ENCODE measurements at regions not wholly inside any gene's neighbourhood (a gene's known extent, or its start where the extent isn't known, plus 50 kb on each side); places are given as distances from the start of the nearest gene placed in this dataset.
"Not testable (repeated sequence)": the region's sequence is repeated elsewhere in the genome, so short reads cannot be mapped to it uniquely, and the experiment has no call there.

DNA sequence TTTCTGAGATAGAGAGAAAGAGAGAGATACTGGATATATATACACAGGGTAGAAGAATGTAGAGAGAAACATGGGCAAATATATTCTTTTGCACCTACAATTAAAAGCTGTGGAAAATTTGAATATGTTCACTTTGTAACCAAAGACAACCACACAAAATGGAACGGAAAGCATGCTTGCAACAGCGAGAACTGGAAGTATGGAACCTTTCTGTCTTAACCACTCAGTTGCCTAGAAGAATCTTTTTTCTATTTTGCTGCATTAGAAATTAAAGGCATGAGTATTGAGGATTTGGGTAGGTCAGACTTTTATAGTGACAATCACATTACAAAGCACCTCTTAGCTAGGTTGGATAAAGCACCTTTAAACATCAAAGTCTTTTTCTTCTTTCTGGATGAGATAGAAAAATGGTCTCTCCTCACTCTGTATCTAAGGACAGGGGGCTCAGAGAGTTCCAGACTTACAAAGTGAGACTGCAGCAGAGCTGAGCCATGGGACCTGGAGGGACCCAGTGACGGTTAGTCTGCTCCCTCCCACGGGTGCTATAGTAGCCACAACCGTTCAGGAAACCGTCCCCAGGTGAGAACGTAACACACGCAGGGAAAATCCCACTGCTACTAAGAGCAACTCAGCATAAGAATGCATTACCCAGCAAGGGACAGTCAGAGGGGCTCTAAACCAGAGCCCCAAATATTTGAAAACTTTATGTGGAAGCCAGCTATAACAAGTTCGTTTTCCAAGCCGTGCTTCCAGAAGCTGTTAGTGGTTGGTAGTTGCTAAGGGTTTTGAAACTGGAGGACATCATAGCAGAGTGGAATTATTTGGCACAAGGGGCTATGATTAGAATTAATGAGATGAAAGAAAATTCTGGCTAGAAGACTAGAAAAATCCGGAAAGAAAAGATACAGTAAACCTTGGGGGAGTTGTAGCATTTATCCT is 97.1 kb downstream of the DAD1 start:
- peak; percentile 54 for DNase-seq

DNA sequence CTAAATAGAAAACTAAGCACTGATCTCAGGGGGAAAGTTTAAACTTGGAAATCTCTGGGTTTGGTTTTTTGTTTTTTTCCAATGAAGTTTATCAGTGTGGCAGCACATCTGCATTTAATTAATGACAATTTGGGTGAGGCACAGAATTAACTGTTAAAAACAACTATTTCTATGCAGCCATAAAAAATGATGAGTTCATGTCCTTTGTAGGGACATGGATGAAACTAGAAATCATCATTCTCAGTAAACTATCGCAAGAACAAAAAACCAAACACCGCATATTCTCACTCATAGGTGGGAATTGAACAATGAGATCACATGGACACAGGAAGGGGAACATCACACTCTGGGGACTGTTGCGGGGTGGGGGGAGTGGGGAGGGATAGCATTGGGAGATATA is 98.0 kb downstream of the DAD1 start:
- DNase-seq: not testable (repeated sequence)

DNA sequence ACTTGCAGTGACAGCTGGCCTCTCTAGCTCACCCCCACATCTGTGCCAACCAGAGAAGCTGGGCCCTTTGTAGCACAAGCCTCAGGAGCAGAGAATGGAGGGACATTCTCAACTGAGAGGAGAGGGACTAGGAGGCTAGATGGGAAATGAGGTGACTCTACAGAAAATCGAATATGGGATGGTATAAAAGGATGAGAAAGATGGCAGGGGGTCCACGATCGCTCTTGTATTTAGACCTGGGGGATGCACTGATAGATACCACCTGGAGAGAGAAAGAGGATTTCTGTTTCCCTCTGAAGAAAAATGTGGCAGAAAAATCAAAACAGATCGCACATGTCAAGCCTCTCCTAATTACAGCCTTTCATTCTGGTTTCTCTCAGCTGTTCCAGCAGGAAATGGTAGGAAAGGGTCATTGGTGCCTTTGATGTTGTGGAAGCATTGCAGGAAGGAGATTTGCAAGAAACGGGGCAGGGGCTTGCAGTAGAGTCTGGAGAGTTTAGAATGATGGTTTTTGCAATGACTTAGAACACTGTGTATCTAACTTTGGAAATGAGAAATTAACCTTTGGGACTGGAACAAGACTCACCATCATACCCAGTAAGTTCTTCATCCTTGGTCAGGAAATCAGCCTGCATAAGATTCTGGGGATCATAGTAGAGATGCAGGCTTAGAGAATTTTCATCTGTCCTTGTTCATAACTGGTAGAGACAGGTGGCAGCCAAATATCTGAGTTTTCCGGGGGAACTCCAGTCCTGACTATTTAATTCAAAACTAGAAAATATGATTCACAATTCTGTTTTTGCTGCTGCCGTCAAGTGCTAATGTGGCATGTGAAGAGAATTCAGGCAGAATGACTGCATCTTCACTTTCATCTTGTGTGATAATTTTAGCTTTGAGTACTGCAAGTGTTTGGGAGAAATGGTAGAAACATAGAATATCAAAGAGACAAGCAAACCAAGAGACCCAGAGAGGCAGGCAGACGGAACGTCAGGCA is 98.8 kb downstream of the DAD1 start:
- peak; percentile 61 for DNase-seq

DNA sequence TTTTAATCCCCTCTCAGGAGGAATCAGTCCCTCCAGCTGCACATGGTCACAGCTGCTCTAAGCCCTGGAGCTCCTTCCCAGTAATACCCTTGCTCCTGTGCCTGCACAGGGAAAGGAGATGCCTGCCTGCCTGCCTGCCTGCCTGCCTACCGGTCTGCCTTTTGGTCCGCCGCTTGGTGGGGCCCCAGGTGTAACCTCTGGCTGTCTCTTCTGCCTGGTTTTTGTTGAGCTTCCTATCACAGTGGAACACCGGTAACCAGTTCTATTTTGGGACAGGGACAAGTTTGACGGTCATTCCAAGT is 99.8 kb downstream of the DAD1 start:
- no peak for DNase-seq

GRCh38 chr14:22488522-22489243 is 100.3 kb downstream of the DAD1 start:
- no peak for DNase-seq

- no peak for DNase-seq
Measured at GRCh38 chr14:22487941-22488340, 101.1 kb downstream of the DAD1 start.

GRCh38 chr14:22487401-22487800 is 101.6 kb downstream of the DAD1 start:
- no peak for DNase-seq

- DNase-seq: no peak
Measured at GRCh38 chr14:22486675-22487074, 102.3 kb downstream of the DAD1 start.

GRCh38 chr14:22485649-22486048 is 103.4 kb downstream of the DAD1 start:
- no peak for DNase-seq

DNA sequence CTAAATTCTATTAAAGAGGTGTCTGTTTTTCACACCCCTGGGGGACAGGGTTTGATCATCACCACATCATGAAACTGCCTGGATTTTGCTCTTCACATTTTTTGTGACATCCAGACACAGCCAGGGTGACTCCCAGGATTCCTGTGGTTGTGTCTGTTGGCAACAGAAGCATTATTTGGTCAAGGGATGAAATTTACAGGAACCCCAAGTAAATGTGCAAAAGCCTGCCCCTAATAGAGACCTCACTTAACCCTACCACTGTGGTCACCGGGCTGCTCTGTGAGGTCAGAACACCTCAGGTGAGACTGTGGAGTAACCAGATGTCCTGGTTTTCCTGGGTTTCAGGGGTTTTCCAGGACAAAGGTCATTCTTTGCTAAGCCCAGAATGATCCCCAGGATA is 103.8 kb downstream of the DAD1 start:
- no peak for DNase-seq

DNA sequence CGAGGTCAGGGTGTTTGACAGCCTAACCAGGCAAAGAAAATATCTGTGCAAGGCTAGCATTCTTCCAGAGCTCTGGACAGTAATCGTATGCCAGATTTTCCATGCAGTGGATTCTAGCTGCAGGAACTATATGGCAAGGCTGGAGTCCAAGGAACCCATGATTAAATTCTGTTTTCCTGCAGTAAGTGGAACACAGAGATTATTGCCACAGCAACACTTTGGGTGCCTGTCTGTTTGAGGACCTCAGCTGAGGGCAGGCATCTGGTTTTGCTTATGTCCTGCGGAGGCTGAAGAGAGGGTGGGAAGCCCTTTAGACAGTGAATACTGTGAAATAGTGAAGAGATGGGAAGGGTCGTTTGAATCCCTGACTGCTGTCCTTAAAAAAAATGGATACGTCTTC is 104.4 kb downstream of the DAD1 start:
- no peak for DNase-seq

DNA sequence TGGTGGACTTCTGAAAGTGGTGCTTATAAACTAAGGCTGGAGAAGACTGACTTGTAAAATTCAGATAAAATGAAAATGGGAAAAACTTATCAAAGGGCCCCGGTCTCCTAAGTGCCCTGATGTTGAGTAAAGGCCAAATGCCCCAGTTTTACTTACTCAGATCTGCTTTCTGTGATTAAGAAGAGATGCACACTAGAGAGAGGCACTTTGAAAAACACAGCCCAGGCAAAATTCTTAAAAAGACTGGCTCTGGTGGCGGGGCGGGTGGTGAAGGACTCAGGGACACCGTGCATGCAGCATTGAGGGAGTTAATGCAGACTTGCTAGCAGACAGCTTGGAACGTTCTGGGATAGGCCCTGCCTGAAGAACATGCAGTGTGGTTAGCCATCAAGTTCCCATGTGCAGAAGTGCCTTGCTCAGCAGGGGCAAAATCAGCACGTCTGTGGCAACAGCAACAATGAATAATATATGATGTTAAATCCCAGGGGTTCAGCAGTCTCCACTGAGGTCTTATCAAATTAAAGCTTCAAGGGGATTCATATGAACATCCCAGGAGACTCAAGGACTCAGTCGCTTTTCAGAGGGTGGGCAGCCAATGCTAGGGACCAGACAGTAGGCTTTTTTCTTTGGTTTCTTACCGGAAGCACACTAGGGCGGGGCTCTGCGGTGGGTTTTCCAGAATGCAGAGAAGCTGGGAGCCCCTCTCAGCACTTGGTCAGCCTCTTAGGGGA is 105.0 kb downstream of the DAD1 start:
- no peak for DNase-seq

GRCh38 chr14:22482782-22483553 is 106.1 kb downstream of the DAD1 start:
- no peak for DNase-seq

DNA sequence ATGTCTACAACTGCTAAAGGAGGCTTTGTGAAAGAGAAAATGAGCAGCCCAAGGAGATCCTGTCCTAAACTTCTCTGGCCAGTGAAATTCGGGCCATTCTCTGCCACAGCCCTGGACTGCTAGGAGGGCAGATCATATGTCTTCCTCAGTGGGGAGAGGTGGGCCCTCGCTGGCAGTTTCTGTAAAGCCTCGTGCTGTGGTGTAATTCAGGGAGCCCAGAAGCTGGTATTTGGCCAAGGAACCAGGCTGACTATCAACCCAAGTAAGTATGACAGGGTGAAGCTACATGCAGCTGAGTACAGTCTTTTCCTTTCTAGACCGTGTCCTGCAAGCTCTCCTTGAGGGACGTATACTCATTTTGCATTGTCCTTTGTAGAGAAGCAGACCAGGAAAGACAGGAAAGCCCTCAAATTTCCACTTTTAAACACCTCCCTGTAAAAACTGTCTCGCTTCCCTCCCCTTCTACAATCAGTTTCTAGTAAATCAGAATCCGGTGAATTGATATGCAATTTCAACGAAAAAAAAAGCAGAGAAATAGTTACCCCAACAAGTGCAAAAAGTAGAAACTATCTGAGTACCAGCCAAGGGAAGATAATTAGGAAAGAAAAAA is 106.8 kb downstream of the DAD1 start:
- DNase-seq: no peak

DNA sequence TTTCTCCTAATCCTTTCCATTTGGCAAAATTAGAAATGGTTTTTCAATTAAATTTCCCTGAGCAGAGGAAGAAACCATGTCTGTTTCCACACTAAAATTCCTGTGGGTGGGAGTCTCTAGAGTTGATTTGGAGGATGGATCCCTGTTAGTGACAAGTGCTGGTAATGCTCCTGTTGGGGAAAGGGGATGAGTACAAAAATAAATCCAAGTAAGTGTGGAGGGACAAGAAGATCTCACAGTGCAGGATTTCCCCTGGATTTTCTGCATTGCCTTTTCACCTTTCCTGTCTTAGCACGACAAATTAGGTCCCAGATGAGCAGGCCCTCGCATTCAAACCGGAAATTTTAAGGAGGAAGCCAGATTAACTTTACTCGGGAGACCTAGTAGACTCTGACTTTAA is 107.5 kb downstream of the DAD1 start:
- no peak for DNase-seq

GRCh38 chr14:22479776-22480464 is 109.1 kb downstream of the DAD1 start:
- no peak for DNase-seq

DNA sequence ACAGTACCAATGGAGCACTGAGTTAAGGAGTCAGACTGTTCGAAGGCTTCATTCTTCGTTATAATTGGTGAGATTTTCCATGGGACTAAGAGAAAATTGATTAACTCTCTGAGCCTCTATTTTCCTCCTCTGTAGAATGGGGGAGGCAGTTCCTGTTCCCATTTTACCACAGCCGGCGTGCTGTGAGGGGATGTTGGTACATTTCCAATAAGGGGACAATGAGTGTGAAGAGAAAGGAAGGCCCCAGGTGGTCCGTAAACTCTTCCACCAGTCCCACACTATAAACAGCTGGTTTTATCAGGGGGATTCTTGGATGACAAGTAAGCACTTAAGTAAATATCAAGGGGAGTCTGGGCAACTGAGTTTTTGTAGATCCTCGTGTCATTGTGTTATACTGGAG is 109.9 kb downstream of the DAD1 start:
- DNase-seq: no peak

DNA sequence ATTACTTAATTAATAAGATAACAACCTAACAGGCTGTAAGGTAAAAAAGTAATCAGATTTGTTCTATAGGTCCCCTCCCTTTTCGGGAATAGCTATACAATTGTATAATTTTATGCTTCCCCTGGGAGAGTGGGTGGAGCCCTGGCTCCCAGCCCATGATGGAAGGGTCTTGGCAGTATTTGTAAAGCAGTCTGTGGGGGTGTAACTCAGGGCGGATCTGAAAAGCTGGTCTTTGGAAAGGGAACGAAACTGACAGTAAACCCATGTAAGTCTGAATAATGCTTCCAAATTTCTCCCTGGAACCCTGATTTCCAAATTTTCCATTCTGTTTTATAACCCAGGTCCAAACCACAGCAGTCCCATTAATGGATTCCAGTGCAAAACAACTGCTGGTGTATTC is 110.4 kb downstream of the DAD1 start:
- DNase-seq: no peak

DNA sequence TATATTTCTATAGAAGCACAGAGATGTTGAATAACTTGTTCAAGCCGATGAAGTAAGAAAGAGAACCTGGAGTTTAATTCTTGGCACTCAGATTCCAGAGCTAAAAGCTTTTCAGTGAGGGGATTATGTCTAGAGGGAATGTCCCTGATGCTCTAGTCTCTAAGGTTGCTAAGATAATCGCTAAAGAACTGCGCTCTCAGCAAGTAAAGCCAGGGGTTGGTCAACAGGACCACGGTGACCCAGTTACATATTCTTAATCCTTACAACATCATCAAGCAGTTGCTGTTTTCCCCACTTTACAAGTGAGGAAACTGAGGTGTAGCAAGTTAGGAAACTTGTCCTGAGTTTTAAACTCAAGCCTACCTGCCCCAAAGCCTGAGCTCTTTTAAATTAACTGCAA is 110.8 kb downstream of the DAD1 start:
- no peak for DNase-seq

DNA sequence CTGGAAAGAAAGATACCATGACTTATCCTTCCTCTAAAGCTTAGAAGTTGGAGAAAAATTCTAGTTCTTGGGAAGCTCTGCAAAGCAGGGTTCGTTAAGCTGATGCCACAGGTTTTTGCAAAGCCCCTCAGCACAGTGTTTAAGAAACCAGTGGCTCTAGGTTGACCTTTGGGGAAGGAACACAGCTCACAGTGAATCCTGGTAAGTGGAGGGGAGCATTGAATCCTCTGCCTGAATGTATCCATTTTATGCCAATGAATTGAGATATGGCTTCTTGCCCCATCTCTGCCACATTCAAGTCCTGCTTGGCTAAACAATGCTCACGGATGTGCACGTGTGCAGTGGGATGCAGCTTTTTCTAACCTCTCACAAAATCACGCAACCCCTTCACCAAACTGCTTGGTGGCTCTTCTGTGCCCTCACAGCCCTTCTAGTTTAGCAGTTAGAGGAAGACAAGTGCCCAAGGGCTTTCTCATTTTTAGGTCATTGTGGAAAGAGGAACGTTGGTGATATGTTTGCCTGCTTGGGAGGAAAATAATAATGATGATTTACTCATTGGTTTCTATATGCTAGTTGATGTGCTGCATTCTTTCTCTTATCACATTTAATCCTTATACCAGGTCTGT is 111.3 kb downstream of the DAD1 start:
- DNase-seq: no peak
